HEK293 (cell line): ENCODE measurements at regions not wholly inside any gene's neighbourhood (a gene's known extent, or its start where the extent isn't known, plus 50 kb on each side); places are given as distances from the start of the nearest gene placed in this dataset.

Source experiments
- CTCF ChIA-PET: fragments of 350-600 bp; formaldehyde crosslinking; extraction: SDS; loops from one replicate; lab custom pipeline; 2021; ENCODE audit warnings: antibody characterized with exemption; lab: Yijun Ruan, JAX
- POLR2A ChIA-PET: fragments of 300-600 bp; formaldehyde crosslinking; extraction: SDS; loops from one replicate; lab custom pipeline; 2020; ENCODE audit warnings: antibody characterized with exemption, inconsistent platforms; lab: Yijun Ruan, JAX
- H3K27ac ChIP-seq: fragments of 200-500 bp; sonication (Bioruptor generic); 2 replicates; pipeline ENCODE4 v1.5.1; 2014; ENCODE audit warnings: low read depth, low read length, control low read depth, inconsistent platforms; ENCODE audit errors: extremely low read depth
- H3K36me3 ChIP-seq, 2 experiments: fragments of 200-500 bp in 1 of 2; sonication (Bioruptor generic) in 1 of 2; 1 replicate in 1 of 2; 2 replicates in 1 of 2; pipeline ENCODE4 v1.5.1; 2014 to 2017; ENCODE audit warnings: inconsistent platforms in 2 of 2, low read length in 2 of 2; ENCODE audit not compliant: control insufficient read depth in 2 of 2, insufficient read depth in 1 of 2
- H3K4me1 ChIP-seq: fragments of 200-500 bp; sonication (Bioruptor generic); 2 replicates; pipeline ENCODE4 v1.5.1; 2014; ENCODE audit warnings: mild to moderate bottlenecking, low read length, inconsistent platforms; ENCODE audit not compliant: control insufficient read depth, insufficient read depth
- H3K4me3 ChIP-seq: 2 replicates; pipeline ENCODE4 v1.5.1; 2011; ENCODE audit warnings: low read depth, mild to moderate bottlenecking, control low read depth, low read length, moderate library complexity
- H3K9me3 ChIP-seq: fragments of 200-500 bp; sonication (Bioruptor generic); 2 replicates; pipeline ENCODE4 v1.5.1; 2014; ENCODE audit warnings: low read depth, low read length, inconsistent platforms; ENCODE audit not compliant: control insufficient read depth, insufficient read depth
- CTCF ChIP-seq: fragments of 450-650 bp; formaldehyde crosslinking; IDR thresholded peaks from 2 replicates; pipeline ENCODE4 v1.5.1; 2016; ENCODE audit warnings: missing biosample characterization, missing genetic modification characterization
- GLI2 ChIP-seq: fragments of 450-650 bp; formaldehyde crosslinking; IDR thresholded peaks from 2 replicates; pipeline ENCODE4; 2017; ENCODE audit warnings: missing biosample characterization, missing genetic modification characterization, low read depth, borderline replicate concordance
- INSM2 ChIP-seq: fragments of 450-650 bp; formaldehyde crosslinking; IDR thresholded peaks from 2 replicates; pipeline ENCODE4 v1.5.1; 2016; ENCODE audit warnings: missing biosample characterization, missing genetic modification characterization
- REST ChIP-seq: fragments of 450-650 bp; formaldehyde crosslinking; IDR thresholded peaks from 2 replicates; pipeline ENCODE4 v1.5.1; 2016; ENCODE audit warnings: missing biosample characterization, missing genetic modification characterization
- SP7 ChIP-seq: fragments of 450-650 bp; formaldehyde crosslinking; IDR thresholded peaks from 2 replicates; pipeline ENCODE4 v1.5.1; 2016; ENCODE audit warnings: missing biosample characterization, missing genetic modification characterization
- YY2 ChIP-seq: fragments of 450-650 bp; formaldehyde crosslinking; IDR thresholded peaks from 2 replicates; pipeline ENCODE4 v1.5.1; 2016; ENCODE audit warnings: missing biosample characterization, missing genetic modification characterization
- ZBTB11 ChIP-seq: fragments of 450-650 bp; formaldehyde crosslinking; conservative IDR thresholded peaks from 2 replicates; pipeline ENCODE4 v1.5.1; 2016; ENCODE audit warnings: low read depth, missing biosample characterization, missing genetic modification characterization
- ZBTB26 ChIP-seq: fragments of 450-650 bp; formaldehyde crosslinking; optimal IDR thresholded peaks from 2 replicates; pipeline ENCODE3; 2016; ENCODE audit warnings: missing biosample characterization, mild to moderate bottlenecking, missing genetic modification characterization
- ZFP41 ChIP-seq: fragments of 450-650 bp; formaldehyde crosslinking; IDR thresholded peaks from 2 replicates; pipeline ENCODE4 v1.5.1; 2016; ENCODE audit warnings: missing biosample characterization, missing genetic modification characterization, borderline replicate concordance
- ZNF10 ChIP-seq: fragments of 450-650 bp; formaldehyde crosslinking; IDR thresholded peaks from 2 replicates; pipeline ENCODE4 v1.5.1; 2017; ENCODE audit warnings: missing biosample characterization, missing genetic modification characterization
- ZNF121 ChIP-seq: fragments of 450-650 bp; formaldehyde crosslinking; IDR thresholded peaks from 2 replicates; pipeline ENCODE4 v1.5.1; 2016; ENCODE audit warnings: missing biosample characterization, missing genetic modification characterization
- ZNF18 ChIP-seq: fragments of 450-650 bp; formaldehyde crosslinking; IDR thresholded peaks from 2 replicates; pipeline ENCODE4 v1.5.1; 2016; ENCODE audit warnings: missing biosample characterization, missing genetic modification characterization
- ZNF239 ChIP-seq: fragments of 450-650 bp; formaldehyde crosslinking; IDR thresholded peaks from 2 replicates; pipeline ENCODE4 v1.5.1; 2016; ENCODE audit warnings: missing biosample characterization, missing genetic modification characterization
- ZNF433 ChIP-seq: fragments of 450-650 bp; formaldehyde crosslinking; IDR thresholded peaks from 2 replicates; pipeline ENCODE4 v1.5.1; 2016; ENCODE audit warnings: missing biosample characterization, missing genetic modification characterization, low read depth
- ZNF549 ChIP-seq: fragments of 450-650 bp; IDR thresholded peaks from 2 replicates; pipeline ENCODE4 v1.5.1; 2018; ENCODE audit warnings: missing biosample characterization, missing genetic modification characterization, mild to moderate bottlenecking, inconsistent platforms, moderate library complexity
- ZNF629 ChIP-seq: fragments of 450-650 bp; formaldehyde crosslinking; IDR thresholded peaks from 2 replicates; pipeline ENCODE4 v1.5.1; 2017; ENCODE audit warnings: missing biosample characterization, missing genetic modification characterization
- ZNF792 ChIP-seq: fragments of 450-650 bp; formaldehyde crosslinking; IDR thresholded peaks from 2 replicates; pipeline ENCODE4 v1.5.1; 2016; ENCODE audit warnings: missing biosample characterization, missing genetic modification characterization
- ZSCAN30 ChIP-seq: fragments of 450-650 bp; IDR thresholded peaks from 2 replicates; pipeline ENCODE4 v1.5.1; 2018; ENCODE audit warnings: missing biosample characterization, mild to moderate bottlenecking, missing genetic modification characterization, moderate library complexity

- TF ChIP-seq ZNF121 (tag by site-specific recombination) (no peak), ZSCAN30 (tag by site-specific recombination) (no peak), ZNF18 (tag by site-specific recombination) (no peak), ZNF239 (tag by site-specific recombination) (no peak)
Measured at GRCh38 chr3:176934698-176935097, 262.6 kb downstream of the TBL1XR1 start (continued).

GRCh38 chr3:176933704-176934103 is 263.6 kb downstream of the TBL1XR1 start:
- no peak overlapping the region for H3K4me3 ChIP-seq
- CTCF ChIA-PET, result no interaction called here
- TF ChIP-seq YY2 (tag by site-specific recombination), result no peak
- no peak for TF ChIP-seq ZBTB11 (tag by site-specific recombination)
- TF ChIP-seq ZNF10 (tag by site-specific recombination), result no peak
- TF ChIP-seq ZNF792 (tag by site-specific recombination), result no peak
- TF ChIP-seq ZNF629 (tag by site-specific recombination), result no peak
- TF ChIP-seq, all 188 proteins: peak for 0
- POLR2A ChIA-PET, result no interaction called here
- Histone ChIP-seq H3K9me3 (no peaks in the 10 kb centered on the region), H3K36me3 (no peaks in the 10 kb centered on the region), H3K4me1 (no peaks in the 10 kb centered on the region), H3K27ac (no peak overlapping the region)

GRCh38 chr3:176932433-176932832 is 264.8 kb downstream of the TBL1XR1 start:
- ChIA-PET POLR2A (no interaction called here), CTCF (no interaction called here)
- no peak overlapping the region for H3K4me3 ChIP-seq
- TF ChIP-seq SP7, result no peak
- no peak for TF ChIP-seq INSM2 (tag by site-specific recombination)
- no peak for TF ChIP-seq ZNF549 (tag by site-specific recombination)
- no peak for TF ChIP-seq ZNF433 (tag by site-specific recombination)
- TF ChIP-seq REST (tag by site-specific recombination), result no peak
- TF ChIP-seq GLI2 (tag by site-specific recombination), result no peak
- no peak for TF ChIP-seq ZFP41 (tag by site-specific recombination)
- TF ChIP-seq ZBTB26, result no peak
- no peak for TF ChIP-seq CTCF (tag by site-specific recombination)

More at GRCh38 chr3:176932433-176932832, 264.8 kb downstream of the TBL1XR1 start:
- Histone ChIP-seq H3K27ac (no peak overlapping the region), H3K36me3 (no peaks in the 10 kb centered on the region), H3K9me3 (no peaks in the 10 kb centered on the region), H3K4me1 (no peaks in the 10 kb centered on the region)
